Nephron progenitor cell (in vitro differentiated cells): ENCODE measurements at regions not wholly inside any gene's neighbourhood (a gene's known extent, or its start where the extent isn't known, plus 50 kb on each side); places are given as distances from the start of the nearest gene placed in this dataset.

Source experiments
- DNase-seq: peaks from one replicate; pipeline ENCODE4 v3.0.0; 2021
- H3K27ac Mint-ChIP-seq: 2 replicates; pipeline ENCODE4 v1.8.0; 2021; ENCODE audit warnings: mild to moderate bottlenecking, moderate library complexity, mixed read lengths
- H3K27me3 Mint-ChIP-seq: 2 replicates; pipeline ENCODE4 v1.8.0; 2021; ENCODE audit warnings: mild to moderate bottlenecking, low read depth, mixed read lengths; ENCODE audit not compliant: poor library complexity
- H3K36me3 Mint-ChIP-seq: 2 replicates; pipeline ENCODE4 v1.8.0; 2021; ENCODE audit warnings: low read depth, mixed read lengths
- H3K4me1 Mint-ChIP-seq: 2 replicates; pipeline ENCODE4 v1.8.0; 2021; ENCODE audit warnings: mixed read lengths
- H3K4me3 Mint-ChIP-seq: 2 replicates; pipeline ENCODE4 v1.8.0; 2021; ENCODE audit warnings: mild to moderate bottlenecking, moderate library complexity, mixed read lengths
- H3K9me3 Mint-ChIP-seq: 2 replicates; pipeline ENCODE4 v1.8.0; 2021; ENCODE audit warnings: mild to moderate bottlenecking, moderate library complexity, mixed read lengths
- CTCF ChIP-seq: fragments of 200-600 bp; sonication (generic); IDR thresholded peaks from 2 replicates; pipeline ENCODE4 v1.5.0; 2021; ENCODE audit warnings: antibody characterized with exemption

- H3K36me3 Mint-ChIP-seq = no peaks in the 10 kb centered on the region
- peaks cover 3% of the 10 kb centered on the region for H3K27me3 Mint-ChIP-seq
- H3K4me1 Mint-ChIP-seq = peaks cover 48% of the 10 kb centered on the region
- H3K9me3 Mint-ChIP-seq = no peaks in the 10 kb centered on the region
- no peak for TF ChIP-seq CTCF
- DNase-seq = no peak
- H3K27ac Mint-ChIP-seq = no peak overlapping the region
- no peak overlapping the region for H3K4me3 Mint-ChIP-seq
Measured at GRCh38 chr6:169912266-169913095, 161.1 kb downstream of the ERMARD start.

GRCh38 chr6:169911264-169912263 lies 160.1 kb downstream of the ERMARD start:
- TF ChIP-seq CTCF = no peak
- DNase-seq = no peak
- peaks cover 6% of the 10 kb centered on the region for H3K27me3 Mint-ChIP-seq
- no peak overlapping the region for H3K4me3 Mint-ChIP-seq
- H3K27ac Mint-ChIP-seq = no peak overlapping the region
- H3K4me1 Mint-ChIP-seq = peaks cover 48% of the 10 kb centered on the region
- no peaks in the 10 kb centered on the region for H3K36me3 Mint-ChIP-seq
- H3K9me3 Mint-ChIP-seq = no peaks in the 10 kb centered on the region

GRCh38 chr6:169909113-169909512 lies 157.7 kb downstream of the ERMARD start:
- Mint-ChIP-seq H3K9me3 (no peaks in the 10 kb centered on the region), H3K27me3 (peaks cover 14% of the 10 kb centered on the region), H3K27ac (no peak overlapping the region), H3K4me1 (peaks cover 41% of the 10 kb centered on the region), H3K4me3 (no peak overlapping the region), H3K36me3 (no peaks in the 10 kb centered on the region)
- DNase-seq = no peak
- TF ChIP-seq CTCF = no peak

GRCh38 chr6:169908403-169908933 lies 157.0 kb downstream of the ERMARD start:
- H3K36me3 Mint-ChIP-seq = no peaks in the 10 kb centered on the region
- TF ChIP-seq CTCF = no peak
- H3K4me3 Mint-ChIP-seq = no peak overlapping the region
- no peak for DNase-seq
- peaks cover 47% of the 10 kb centered on the region for H3K4me1 Mint-ChIP-seq
- no peaks in the 10 kb centered on the region for H3K9me3 Mint-ChIP-seq
- peaks cover 14% of the 10 kb centered on the region for H3K27me3 Mint-ChIP-seq
- no peak overlapping the region for H3K27ac Mint-ChIP-seq

GRCh38 chr6:169907419-169908115 lies 156.1 kb downstream of the ERMARD start:
- no peak overlapping the region for H3K4me3 Mint-ChIP-seq

More at GRCh38 chr6:169907419-169908115, 156.1 kb downstream of the ERMARD start:
- Mint-ChIP-seq H3K4me1 (peaks cover 46% of the 10 kb centered on the region), H3K27me3 (peaks cover 16% of the 10 kb centered on the region), H3K36me3 (no peaks in the 10 kb centered on the region), H3K9me3 (no peaks in the 10 kb centered on the region), H3K27ac (no peak overlapping the region)
- no peak for DNase-seq
- no peak for TF ChIP-seq CTCF
